ENCODE measurements at regions not wholly inside any gene's neighbourhood (a gene's known extent, or its start where the extent isn't known, plus 50 kb on each side); places are given as distances from the start of the nearest gene placed in this dataset.

DNA sequence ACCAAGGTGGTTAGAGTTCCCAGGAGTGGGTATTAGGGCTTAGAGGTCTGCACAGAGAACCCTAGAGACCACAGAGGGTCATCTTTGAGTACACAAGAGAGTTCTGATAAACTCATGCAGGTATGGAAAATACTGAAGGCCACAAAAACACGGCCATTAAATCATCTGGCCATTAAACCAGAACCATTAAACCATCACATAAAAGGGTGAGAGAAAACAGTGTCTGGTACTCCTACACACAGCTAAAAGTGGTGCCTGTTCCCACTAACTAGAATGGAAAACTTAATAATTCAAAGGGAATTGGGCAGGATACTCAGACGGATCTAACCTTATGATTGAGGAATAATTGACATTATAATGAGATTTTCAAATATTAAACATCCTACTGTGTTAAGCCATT lies 679.4 kb downstream of the TNS3 start:
- DNase-seq (ENCODE audit: low spot score), result no peak
- TF ChIP-seq CTCF (IDR thresholded peaks at IDR 0.05), result no peak
- Histone ChIP-seq H3K27ac (no peak overlapping the region), H3K4me3 (no peak overlapping the region)

GRCh38 chr7:46900312-46901263 lies 681.3 kb downstream of the TNS3 start:
- H3K27ac ChIP-seq, result no peak overlapping the region
- H3K4me3 ChIP-seq, result no peak overlapping the region
- no peak for TF ChIP-seq CTCF (IDR thresholded peaks at IDR 0.05)
- no peak for DNase-seq (ENCODE audit: low spot score)

DNA sequence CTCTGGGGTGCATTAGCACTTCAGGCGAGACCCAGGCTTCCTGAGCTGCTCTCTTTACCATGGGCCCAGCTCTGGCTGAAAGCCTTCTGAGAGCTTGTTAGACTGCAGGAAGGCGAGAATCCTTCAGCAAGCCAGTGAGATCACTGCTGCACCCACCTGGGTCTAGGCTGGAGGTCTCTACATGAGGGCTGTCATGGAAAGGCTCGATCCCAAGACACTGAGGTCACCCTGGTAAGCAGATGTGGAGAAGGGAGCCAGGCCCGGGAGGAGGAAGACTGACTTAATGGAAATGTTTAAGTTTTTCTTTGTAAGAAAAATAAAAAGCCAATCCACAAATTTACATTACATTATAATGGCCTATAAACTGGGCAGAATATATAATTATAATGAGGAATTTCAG lies 684.5 kb downstream of the TNS3 start:
- no peak for DNase-seq (ENCODE audit: low spot score)
- no peak for TF ChIP-seq CTCF (IDR thresholded peaks at IDR 0.05)

GRCh38 chr7:46886669-46887374 lies 695.1 kb downstream of the TNS3 start:
- no peak for DNase-seq (ENCODE audit: low spot score)
- H3K27ac ChIP-seq, result no peak overlapping the region
- no peak for TF ChIP-seq CTCF (IDR thresholded peaks at IDR 0.05)
- no peak overlapping the region for H3K4me3 ChIP-seq

More for the DNA sequence above, 684.5 kb downstream of the TNS3 start:
- no peak overlapping the region for H3K4me3 ChIP-seq
- H3K27ac ChIP-seq, result no peak overlapping the region

DNA sequence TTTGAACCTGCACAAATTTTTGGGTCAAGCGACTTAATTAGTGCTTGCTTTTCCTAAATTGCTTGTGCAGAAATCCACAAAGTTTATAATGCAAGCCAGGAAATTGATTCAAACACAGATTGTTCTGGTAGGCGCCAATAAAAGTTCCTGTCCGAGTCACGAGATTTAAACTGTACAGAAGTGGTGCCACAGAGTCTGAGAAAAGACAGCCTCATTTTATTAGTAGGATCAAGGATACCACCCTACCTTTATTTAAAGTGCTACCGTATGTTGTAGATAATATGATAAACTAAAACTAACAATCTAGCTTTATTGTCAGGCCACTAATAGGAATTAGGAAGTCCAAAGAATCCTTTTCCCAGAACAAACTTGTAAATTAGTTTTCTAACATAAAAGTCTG lies 696.7 kb downstream of the TNS3 start:
- no peak for TF ChIP-seq CTCF (IDR thresholded peaks at IDR 0.05)
- Histone ChIP-seq H3K27ac (no peak overlapping the region), H3K4me3 (no peak overlapping the region)
- no peak for DNase-seq (ENCODE audit: low spot score)

GRCh38 chr7:46881507-46882127 lies 700.3 kb downstream of the TNS3 start:
- no peak overlapping the region for H3K27ac ChIP-seq
- no peak for TF ChIP-seq CTCF (IDR thresholded peaks at IDR 0.05)

More at GRCh38 chr7:46881507-46882127, 700.3 kb downstream of the TNS3 start:
- H3K4me3 ChIP-seq, result no peak overlapping the region
- DNase-seq (ENCODE audit: low spot score), result no peak
